PC-9 (cell line): ENCODE measurements at regions not wholly inside any gene's neighbourhood (a gene's known extent, or its start where the extent isn't known, plus 50 kb on each side); places are given as distances from the start of the nearest gene placed in this dataset.

Experiments
- CTCF ChIP-seq: fragments of 200-600 bp; sonication (generic); conservative IDR thresholded peaks from 2 replicates; pipeline ENCODE4 v1.6.1; 2017; ENCODE audit warnings: mixed run types, antibody characterized with exemption, mild to moderate bottlenecking, moderate library complexity
- EZH2 ChIP-seq: fragments of 200-600 bp; sonication (generic); IDR thresholded peaks from 2 replicates; pipeline ENCODE4 v1.8.0; 2017; ENCODE audit warnings: antibody characterized with exemption, low read depth

- no peak for TF ChIP-seq CTCF
- TF ChIP-seq EZH2: no peak
Observed at GRCh38 chr13:83232626-83233025, 649.6 kb downstream of the SLITRK1 start.
